ENCODE measurements at regions not wholly inside any gene's neighbourhood (a gene's known extent, or its start where the extent isn't known, plus 50 kb on each side); places are given as distances from the start of the nearest gene placed in this dataset.
"Not testable (repeated sequence)": the region's sequence is repeated elsewhere in the genome, so short reads cannot be mapped to it uniquely, and the experiment has no call there.

GRCh38 chr11:71133946-71134345 is 118.4 kb downstream of the SHANK2 start:
- ChIA-PET CTCF (no interaction called here), POLR2A (no interaction called here)

GRCh38 chr11:71131861-71132260 is 120.5 kb downstream of the SHANK2 start:
- POLR2A ChIA-PET = no interaction called here
- CTCF ChIA-PET = no interaction called here

- CTCF ChIA-PET = no interaction called here
- POLR2A ChIA-PET = no interaction called here
Observed at GRCh38 chr11:71130106-71130505, 122.3 kb downstream of the SHANK2 start.

- POLR2A ChIA-PET = no interaction called here
- CTCF ChIA-PET = no interaction called here
Observed at GRCh38 chr11:71129624-71130023, 122.8 kb downstream of the SHANK2 start.

- ChIA-PET CTCF (no interaction called here), POLR2A (no interaction called here)
Observed at GRCh38 chr11:71127806-71128205, 124.6 kb downstream of the SHANK2 start.

GRCh38 chr11:71126401-71126800 is 126.0 kb downstream of the SHANK2 start:
- POLR2A ChIA-PET, CTCF ChIA-PET: not testable (repeated sequence)

GRCh38 chr11:71125150-71125549 is 127.2 kb downstream of the SHANK2 start:
- CTCF ChIA-PET = no interaction called here
- POLR2A ChIA-PET = no interaction called here

GRCh38 chr11:71124127-71124526 is 128.2 kb downstream of the SHANK2 start:
- ChIA-PET CTCF (no interaction called here), POLR2A (no interaction called here)

- ChIA-PET CTCF (no interaction called here), POLR2A (no interaction called here)
Observed at GRCh38 chr11:71120471-71120896, 131.9 kb downstream of the SHANK2 start.

GRCh38 chr11:71119656-71120269 is 132.6 kb downstream of the SHANK2 start:
- POLR2A ChIA-PET = no interaction called here
- CTCF ChIA-PET = no interaction called here

GRCh38 chr11:71118671-71119250 is 133.6 kb downstream of the SHANK2 start:
- POLR2A ChIA-PET = no interaction called here
- CTCF ChIA-PET = no interaction called here

- CTCF ChIA-PET = no interaction called here
- POLR2A ChIA-PET = no interaction called here
Observed at GRCh38 chr11:71117311-71117710, 135.1 kb downstream of the SHANK2 start.

GRCh38 chr11:71116693-71117040 is 135.7 kb downstream of the SHANK2 start:
- CTCF ChIA-PET = no interaction called here
- POLR2A ChIA-PET = no interaction called here

GRCh38 chr11:71115770-71116692 is 136.3 kb downstream of the SHANK2 start:
- ChIA-PET POLR2A (no interaction called here), CTCF (no interaction called here)

- CTCF ChIA-PET = no interaction called here
- POLR2A ChIA-PET = no interaction called here
Observed at GRCh38 chr11:71114124-71114851, 138.1 kb downstream of the SHANK2 start.

- ChIA-PET CTCF (no interaction called here), POLR2A (no interaction called here)
Observed at GRCh38 chr11:71112990-71113389, 139.4 kb downstream of the SHANK2 start.

- ChIA-PET POLR2A (no interaction called here), CTCF (no interaction called here)
Observed at GRCh38 chr11:71112454-71112853, 139.9 kb downstream of the SHANK2 start.

GRCh38 chr11:71109586-71109985 is 142.8 kb downstream of the SHANK2 start:
- ChIA-PET CTCF (no interaction called here), POLR2A (no interaction called here)

- POLR2A ChIA-PET = no interaction called here
- CTCF ChIA-PET = no interaction called here
Observed at GRCh38 chr11:71109186-71109585, 143.2 kb downstream of the SHANK2 start.

GRCh38 chr11:71108013-71108865 is 144.1 kb downstream of the SHANK2 start:
- CTCF ChIA-PET = no interaction called here
- POLR2A ChIA-PET = no interaction called here
